ENCODE measurements at regions not wholly inside any gene's neighbourhood (a gene's known extent, or its start where the extent isn't known, plus 50 kb on each side); places are given as distances from the start of the nearest gene placed in this dataset.

GRCh38 chr2:239831861-239832489 lies 193.2 kb downstream of the NDUFA10 start:
- TF ChIP-seq, protein P1, sequence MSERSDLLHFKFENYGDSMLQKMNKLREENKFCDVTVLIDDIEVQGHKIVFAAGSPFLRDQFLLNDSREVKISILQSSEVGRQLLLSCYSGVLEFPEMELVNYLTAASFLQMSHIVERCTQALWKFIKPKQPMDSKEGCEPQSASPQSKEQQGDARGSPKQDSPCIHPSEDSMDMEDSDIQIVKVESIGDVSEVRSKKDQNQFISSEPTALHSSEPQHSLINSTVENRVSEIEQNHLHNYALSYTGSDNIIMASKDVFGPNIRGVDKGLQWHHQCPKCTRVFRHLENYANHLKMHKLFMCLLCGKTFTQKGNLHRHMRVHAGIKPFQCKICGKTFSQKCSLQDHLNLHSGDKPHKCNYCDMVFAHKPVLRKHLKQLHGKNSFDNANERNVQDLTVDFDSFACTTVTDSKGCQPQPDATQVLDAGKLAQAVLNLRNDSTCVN (tag by site-specific recombination; optimal IDR thresholded peaks at IDR 0.05) = no peak
- TF ChIP-seq GLI2 (tag by site-specific recombination; IDR thresholded peaks at IDR 0.05; ENCODE audit: borderline replicate concordance, low read depth) (no peak), ZNF416 (tag by site-specific recombination; IDR thresholded peaks at IDR 0.05) (no peak), ZNF132 (tag by site-specific recombination; IDR thresholded peaks at IDR 0.05; ENCODE audit: borderline replicate concordance) (no peak), ZNF404 (tag by site-specific recombination; IDR thresholded peaks at IDR 0.05) (no peak), SETDB1 (IDR thresholded peaks at IDR 0.05; ENCODE audit: insufficient read length, low read length) (peak; percentile 27), PRDM6 (tag by site-specific recombination; IDR thresholded peaks at IDR 0.05) (no peak)
- no peak overlapping the region for H3K4me3 ChIP-seq (ENCODE audit: low read depth, low read length)
- ChIA-PET POLR2A (no interaction called here), CTCF (no interaction called here)
- no peaks in the 10 kb centered on the region for H3K36me3 ChIP-seq (ENCODE audit: control insufficient read depth in 2 of 2, insufficient read depth in 1 of 2, low read length in 2 of 2)
- H3K9me3 ChIP-seq (ENCODE audit: control insufficient read depth, insufficient read depth, low read depth, low read length) = no peaks in the 10 kb centered on the region
- no peak overlapping the region for H3K27ac ChIP-seq (ENCODE audit: extremely low read depth, low read depth, low read length)
- no peaks in the 10 kb centered on the region for H3K4me1 ChIP-seq (ENCODE audit: control insufficient read depth, insufficient read depth, low read length)

- Histone ChIP-seq H3K4me3 (ENCODE audit: low read depth, low read length) (no peak overlapping the region), H3K9me3 (ENCODE audit: control insufficient read depth, insufficient read depth, low read depth, low read length) (no peaks in the 10 kb centered on the region), H3K27ac (ENCODE audit: extremely low read depth, low read depth, low read length) (no peak overlapping the region), H3K36me3 (ENCODE audit: control insufficient read depth in 2 of 2, insufficient read depth in 1 of 2, low read length in 2 of 2) (no peaks in the 10 kb centered on the region), H3K4me1 (ENCODE audit: control insufficient read depth, insufficient read depth, low read length) (no peaks in the 10 kb centered on the region)
- TF ChIP-seq GLIS1 (tag by site-specific recombination; IDR thresholded peaks at IDR 0.05) (peak; percentile 77), ZIC2 (tag by site-specific recombination; IDR thresholded peaks at IDR 0.05) (peak; percentile 73), KLF7 (tag by site-specific recombination; IDR thresholded peaks at IDR 0.05; ENCODE audit: borderline replicate concordance) (no peak), GFI1B (tag by site-specific recombination; IDR thresholded peaks at IDR 0.05) (no peak)
- CTCF ChIA-PET = no interaction called here
- POLR2A ChIA-PET = no interaction called here
Observed at GRCh38 chr2:239831001-239831731, 194.0 kb downstream of the NDUFA10 start.

DNA sequence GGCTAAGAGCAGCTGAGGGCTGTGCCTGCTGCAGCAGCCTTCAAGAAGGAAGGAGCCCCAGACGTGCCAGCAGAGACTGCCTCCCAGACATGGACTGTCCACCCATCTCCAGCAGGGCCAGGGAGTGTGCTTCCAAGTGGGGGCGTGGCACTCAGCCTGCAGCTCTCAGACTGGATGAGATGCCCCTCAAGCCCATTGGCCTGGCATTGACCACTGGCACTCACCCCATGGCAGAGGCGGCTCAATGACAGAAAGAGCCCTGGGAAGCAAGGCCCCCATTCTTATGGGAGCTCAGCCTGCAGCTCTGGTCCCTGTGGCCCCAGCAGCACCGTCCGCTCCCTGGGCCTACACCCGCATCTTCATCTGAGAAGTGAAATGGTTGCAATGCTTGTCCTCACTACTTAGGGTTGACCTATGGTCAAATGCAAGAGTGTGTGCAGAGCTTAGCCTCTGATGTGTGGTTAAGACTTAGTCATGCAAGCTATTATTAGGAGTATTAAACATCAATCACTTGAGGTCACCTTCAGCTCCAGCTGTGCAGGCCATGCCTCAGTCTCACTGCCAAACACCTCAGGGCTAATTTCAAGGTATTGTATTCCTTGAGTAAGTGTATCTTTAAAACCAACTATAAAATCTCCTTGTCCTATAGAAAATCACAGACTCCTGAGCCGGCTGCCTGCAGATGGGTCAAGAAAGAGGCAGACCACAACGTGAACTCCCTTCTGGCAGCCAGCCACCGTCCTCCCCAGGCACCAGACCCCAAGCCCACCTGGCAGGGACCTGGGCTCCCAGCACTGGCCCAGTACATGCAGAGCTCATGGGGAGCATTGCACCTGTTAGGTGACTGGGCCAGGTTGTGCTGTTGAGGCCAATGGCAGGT lies 194.8 kb downstream of the NDUFA10 start:
- POLR2A ChIA-PET = no interaction called here
- CTCF ChIA-PET = no interaction called here
- TF ChIP-seq HOXD13 (CRISPR knock-in tag; IDR thresholded peaks at IDR 0.05; ENCODE audit: borderline replicate concordance) = no peak
- TF ChIP-seq ZNF561 (tag by site-specific recombination; IDR thresholded peaks at IDR 0.05; ENCODE audit: borderline replicate concordance) = no peak
- no peak for TF ChIP-seq ZNF416 (tag by site-specific recombination; IDR thresholded peaks at IDR 0.05)
- TF ChIP-seq, protein P2, sequence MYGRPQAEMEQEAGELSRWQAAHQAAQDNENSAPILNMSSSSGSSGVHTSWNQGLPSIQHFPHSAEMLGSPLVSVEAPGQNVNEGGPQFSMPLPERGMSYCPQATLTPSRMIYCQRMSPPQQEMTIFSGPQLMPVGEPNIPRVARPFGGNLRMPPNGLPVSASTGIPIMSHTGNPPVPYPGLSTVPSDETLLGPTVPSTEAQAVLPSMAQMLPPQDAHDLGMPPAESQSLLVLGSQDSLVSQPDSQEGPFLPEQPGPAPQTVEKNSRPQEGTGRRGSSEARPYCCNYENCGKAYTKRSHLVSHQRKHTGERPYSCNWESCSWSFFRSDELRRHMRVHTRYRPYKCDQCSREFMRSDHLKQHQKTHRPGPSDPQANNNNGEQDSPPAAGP (tag by site-specific recombination; IDR thresholded peaks at IDR 0.05) = no peak
- no peak for TF ChIP-seq ZNF132 (tag by site-specific recombination; IDR thresholded peaks at IDR 0.05; ENCODE audit: borderline replicate concordance)
- no peak for TF ChIP-seq MYNN (tag by site-specific recombination; IDR thresholded peaks at IDR 0.05; ENCODE audit: borderline replicate concordance)
- TF ChIP-seq ZNF629 (tag by site-specific recombination; IDR thresholded peaks at IDR 0.05) = no peak
- TF ChIP-seq, protein P1 (tag by site-specific recombination; optimal IDR thresholded peaks at IDR 0.05) = no peak
- TF ChIP-seq, protein P3, sequence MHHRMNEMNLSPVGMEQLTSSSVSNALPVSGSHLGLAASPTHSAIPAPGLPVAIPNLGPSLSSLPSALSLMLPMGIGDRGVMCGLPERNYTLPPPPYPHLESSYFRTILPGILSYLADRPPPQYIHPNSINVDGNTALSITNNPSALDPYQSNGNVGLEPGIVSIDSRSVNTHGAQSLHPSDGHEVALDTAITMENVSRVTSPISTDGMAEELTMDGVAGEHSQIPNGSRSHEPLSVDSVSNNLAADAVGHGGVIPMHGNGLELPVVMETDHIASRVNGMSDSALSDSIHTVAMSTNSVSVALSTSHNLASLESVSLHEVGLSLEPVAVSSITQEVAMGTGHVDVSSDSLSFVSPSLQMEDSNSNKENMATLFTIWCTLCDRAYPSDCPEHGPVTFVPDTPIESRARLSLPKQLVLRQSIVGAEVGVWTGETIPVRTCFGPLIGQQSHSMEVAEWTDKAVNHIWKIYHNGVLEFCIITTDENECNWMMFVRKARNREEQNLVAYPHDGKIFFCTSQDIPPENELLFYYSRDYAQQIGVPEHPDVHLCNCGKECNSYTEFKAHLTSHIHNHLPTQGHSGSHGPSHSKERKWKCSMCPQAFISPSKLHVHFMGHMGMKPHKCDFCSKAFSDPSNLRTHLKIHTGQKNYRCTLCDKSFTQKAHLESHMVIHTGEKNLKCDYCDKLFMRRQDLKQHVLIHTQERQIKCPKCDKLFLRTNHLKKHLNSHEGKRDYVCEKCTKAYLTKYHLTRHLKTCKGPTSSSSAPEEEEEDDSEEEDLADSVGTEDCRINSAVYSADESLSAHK (tag by site-specific recombination; IDR thresholded peaks at IDR 0.05) = no peak
- TF ChIP-seq ZNF488 (tag by site-specific recombination; IDR thresholded peaks at IDR 0.05) = no peak
- no peak for TF ChIP-seq RBAK (tag by site-specific recombination; IDR thresholded peaks at IDR 0.05)

More for the DNA sequence above, 194.8 kb downstream of the NDUFA10 start:
- Histone ChIP-seq H3K27ac (ENCODE audit: extremely low read depth, low read depth, low read length) (no peak overlapping the region), H3K4me1 (ENCODE audit: control insufficient read depth, insufficient read depth, low read length) (no peaks in the 10 kb centered on the region), H3K9me3 (ENCODE audit: control insufficient read depth, insufficient read depth, low read depth, low read length) (no peaks in the 10 kb centered on the region), H3K36me3 (ENCODE audit: control insufficient read depth in 2 of 2, insufficient read depth in 1 of 2, low read length in 2 of 2) (no peaks in the 10 kb centered on the region), H3K4me3 (ENCODE audit: low read depth, low read length) (no peak overlapping the region)

Data from HEK293 (cell line).